Endodermal cell (in vitro differentiated cells): ENCODE measurements at regions not wholly inside any gene's neighbourhood (a gene's known extent, or its start where the extent isn't known, plus 50 kb on each side); places are given as distances from the start of the nearest gene placed in this dataset.

ENCODE experiments used
- DNase-seq: peaks from one replicate; pipeline ENCODE4 v3.0.0-alpha.2; 2017
- H3K27ac ChIP-seq: 2 replicates; pipeline ENCODE4 v1.5.1; 2013; ENCODE audit warnings: mild to moderate bottlenecking, low read depth, low read length, moderate library complexity
- H3K27me3 ChIP-seq: 2 replicates; pipeline ENCODE4 v1.6.1; 2013; ENCODE audit warnings: mild to moderate bottlenecking, low read length, moderate library complexity; ENCODE audit not compliant: insufficient read depth, control insufficient read depth, poor library complexity, severe bottlenecking
- H3K36me3 ChIP-seq: 2 replicates; pipeline ENCODE4 v1.7.0; 2013; ENCODE audit warnings: mild to moderate bottlenecking, low read length, moderate library complexity; ENCODE audit not compliant: control insufficient read depth, insufficient read depth
- H3K4me1 ChIP-seq: one replicate; pipeline ENCODE4 v1.7.0; 2013; ENCODE audit warnings: low read length; ENCODE audit not compliant: control insufficient read depth, insufficient read depth
- H3K4me3 ChIP-seq: 2 replicates; pipeline ENCODE4 v1.5.1; 2013; ENCODE audit warnings: mild to moderate bottlenecking, low read length, moderate library complexity
- H3K9ac ChIP-seq: 2 replicates; pipeline ENCODE4 v1.6.1; 2013; ENCODE audit warnings: mild to moderate bottlenecking, low read length, moderate library complexity; ENCODE audit not compliant: poor library complexity, severe bottlenecking; ENCODE audit errors: extremely low read depth
- H3K9me3 ChIP-seq: 2 replicates; pipeline ENCODE4 v1.6.1; 2013; ENCODE audit warnings: mild to moderate bottlenecking, low read length, moderate library complexity; ENCODE audit not compliant: control insufficient read depth
- H3K27ac Mint-ChIP-seq: 2 replicates; pipeline ENCODE4 v1.8.0; 2020; ENCODE audit warnings: mixed read lengths
- H3K27me3 Mint-ChIP-seq: 2 replicates; pipeline ENCODE4 v1.8.0; 2021; ENCODE audit warnings: mild to moderate bottlenecking, mixed read lengths; ENCODE audit not compliant: insufficient read depth
- H3K36me3 Mint-ChIP-seq: 2 replicates; pipeline ENCODE4 v1.8.0; 2020; ENCODE audit warnings: low read depth, mixed read lengths
- H3K4me1 Mint-ChIP-seq: 2 replicates; pipeline ENCODE4 v1.8.0; 2020; ENCODE audit warnings: mixed read lengths
- H3K4me3 Mint-ChIP-seq: 2 replicates; pipeline ENCODE4 v1.8.0; 2020; ENCODE audit warnings: mild to moderate bottlenecking, moderate library complexity, mixed read lengths
- H3K9me3 Mint-ChIP-seq: 2 replicates; pipeline ENCODE4 v1.8.0; 2020; ENCODE audit warnings: mild to moderate bottlenecking, mixed read lengths
- CTCF ChIP-seq: fragments of 200-600 bp; sonication (generic); conservative IDR thresholded peaks from 2 replicates; pipeline ENCODE4 v1.5.0; 2021; ENCODE audit warnings: antibody characterized with exemption, mild to moderate bottlenecking
- WGBS, 2 experiments: methylation state at CpG; one replicate each; pipeline versions ENCODE4 v1.1.5 to v1.1.7; 2013; ENCODE audit warnings: missing lambda C conversion rate in 2 of 2, mixed read lengths in 1 of 2; ENCODE audit not compliant: insufficient coverage in 1 of 2, insufficient read length in 1 of 2; 5-methylcytosine and 5-hydroxymethylcytosine counted together

GRCh38 chr2:21289551-21289950, 165.8 kb downstream of the TDRD15 start:
- Histone ChIP-seq H3K36me3 (no peaks in the 10 kb centered on the region), H3K4me3 (no peak overlapping the region), H3K27ac (no peak overlapping the region), H3K4me1 (peaks cover 6% of the 10 kb centered on the region), H3K9ac (no peak overlapping the region), H3K27me3 (no peaks in the 10 kb centered on the region), H3K9me3 (no peaks in the 10 kb centered on the region)
- TF ChIP-seq CTCF, result no peak
- H3K27me3 Mint-ChIP-seq, result no peaks in the 10 kb centered on the region
- DNase-seq, result no peak
- H3K9me3 Mint-ChIP-seq, result no peaks in the 10 kb centered on the region
- H3K4me3 Mint-ChIP-seq, result no peak overlapping the region
- WGBS, 2 experiments, result 76 to 83% methylated on average over 1 to 3 of the region's 3 CpGs
- peaks cover 22% of the 10 kb centered on the region for H3K4me1 Mint-ChIP-seq
- H3K27ac Mint-ChIP-seq, result no peak overlapping the region
- no peaks in the 10 kb centered on the region for H3K36me3 Mint-ChIP-seq

- Histone ChIP-seq H3K4me3 (no peak overlapping the region), H3K36me3 (no peaks in the 10 kb centered on the region), H3K9ac (no peak overlapping the region), H3K9me3 (no peaks in the 10 kb centered on the region), H3K27ac (no peak overlapping the region), H3K27me3 (no peaks in the 10 kb centered on the region), H3K4me1 (peaks cover 6% of the 10 kb centered on the region)
- DNase-seq, result no peak
- H3K9me3 Mint-ChIP-seq, result no peaks in the 10 kb centered on the region
- H3K27ac Mint-ChIP-seq, result no peak overlapping the region
- WGBS, 2 experiments, result 73 to 78% methylated on average over 2 to 3 of the region's 3 CpGs
- TF ChIP-seq CTCF, result no peak
- H3K36me3 Mint-ChIP-seq, result no peaks in the 10 kb centered on the region
- H3K4me1 Mint-ChIP-seq, result peaks cover 22% of the 10 kb centered on the region
- H3K4me3 Mint-ChIP-seq, result no peak overlapping the region
- no peaks in the 10 kb centered on the region for H3K27me3 Mint-ChIP-seq
Measured at GRCh38 chr2:21289989-21290388, 166.2 kb downstream of the TDRD15 start.

- Mint-ChIP-seq H3K27ac (no peak overlapping the region), H3K36me3 (no peaks in the 10 kb centered on the region), H3K4me3 (no peak overlapping the region), H3K4me1 (peaks cover 22% of the 10 kb centered on the region), H3K9me3 (no peaks in the 10 kb centered on the region), H3K27me3 (no peaks in the 10 kb centered on the region)
- H3K27me3 ChIP-seq, result no peaks in the 10 kb centered on the region
- no peak for DNase-seq
- H3K9me3 ChIP-seq, result no peaks in the 10 kb centered on the region
- H3K27ac ChIP-seq, result no peak overlapping the region
- H3K4me3 ChIP-seq, result no peak overlapping the region
- no peak overlapping the region for H3K9ac ChIP-seq
- no peaks in the 10 kb centered on the region for H3K36me3 ChIP-seq
- H3K4me1 ChIP-seq, result peaks cover 6% of the 10 kb centered on the region
- no peak for TF ChIP-seq CTCF
- WGBS, 2 experiments, result 92% methylated on average over 1 of the region's 1 CpG; no CpG with 5 or more reads in 1 of the 2 experiments
Measured at GRCh38 chr2:21291426-21291825, 167.7 kb downstream of the TDRD15 start.
